ENCODE measurements at regions not wholly inside any gene's neighbourhood (a gene's known extent, or its start where the extent isn't known, plus 50 kb on each side); places are given as distances from the start of the nearest gene placed in this dataset.

- no peaks in the 10 kb centered on the region for H3K36me3 Mint-ChIP-seq
- ChIA-PET POLR2A (ENCODE audit: partially characterized antibody) (no interaction called here), CTCF (ENCODE audit: partially characterized antibody) (interaction anchor here (1.6 kb wide), 1 partner anchor 259 kb away, joined by 4 read pairs; no protein-coding TSS in a partner anchor)
- peaks cover 0 to 3% of the 10 kb centered on the region in 2 donors for H3K27me3 Mint-ChIP-seq
- H3K27ac ChIP-seq (ENCODE audit: low read depth, low read length) = no peak overlapping the region
- no peaks in the 10 kb centered on the region for H3K36me3 ChIP-seq (ENCODE audit: insufficient read depth, low read length)
- no peaks in the 10 kb centered on the region for H3K27me3 ChIP-seq (ENCODE audit: insufficient read depth, low read length)
- H3K27ac Mint-ChIP-seq = no peak overlapping the region
- H3K9me3 ChIP-seq (ENCODE audit: control insufficient read depth in 1 of 2, low read length in 2 of 2) = no peaks in the 10 kb centered on the region
- no peak overlapping the region for H3K4me3 ChIP-seq (ENCODE audit: low read length in 2 of 2)
- H3K4me1 Mint-ChIP-seq = peaks cover 6 to 10% (median 7%) of the 10 kb centered on the region in 4 donors
- H3K4me1 ChIP-seq (ENCODE audit: insufficient read depth, low read length) = peaks cover 7% of the 10 kb centered on the region
- intact Hi-C loops (cut with micrococcal nuclease) = no loop called here
- DNase-seq = no peak
- no peak overlapping the region for H3K4me3 Mint-ChIP-seq
- peaks cover 0 to 4% (median 0%) of the 10 kb centered on the region in 8 donors for H3K9me3 Mint-ChIP-seq
Observed at GRCh38 chr10:47053081-47053798, 142.0 kb downstream of the PTPN20 start.

- Histone ChIP-seq H3K9me3 (ENCODE audit: control insufficient read depth in 1 of 2, low read length in 2 of 2) (no peaks in the 10 kb centered on the region), H3K4me1 (ENCODE audit: insufficient read depth, low read length) (no peaks in the 10 kb centered on the region), H3K27me3 (ENCODE audit: insufficient read depth, low read length) (no peaks in the 10 kb centered on the region), H3K4me3 (ENCODE audit: low read length in 2 of 2) (no peak overlapping the region), H3K36me3 (ENCODE audit: insufficient read depth, low read length) (no peaks in the 10 kb centered on the region), H3K27ac (ENCODE audit: low read depth, low read length) (no peak overlapping the region)
- H3K9me3 Mint-ChIP-seq = peaks cover 0 to 4% (median 0%) of the 10 kb centered on the region in 8 donors
- H3K4me3 Mint-ChIP-seq = no peak overlapping the region
- CTCF ChIA-PET (ENCODE audit: partially characterized antibody) = no interaction called here
- H3K27ac Mint-ChIP-seq = no peak overlapping the region
- no peaks in the 10 kb centered on the region for H3K4me1 Mint-ChIP-seq
- intact Hi-C loops (cut with micrococcal nuclease) = no loop called here
- POLR2A ChIA-PET (ENCODE audit: partially characterized antibody) = no interaction called here
- H3K36me3 Mint-ChIP-seq = no peaks in the 10 kb centered on the region
- H3K27me3 Mint-ChIP-seq = peaks cover 0 to 8% of the 10 kb centered on the region in 2 donors
- DNase-seq = no peak
Observed at GRCh38 chr10:47054974-47055373, 143.7 kb downstream of the PTPN20 start.

DNA sequence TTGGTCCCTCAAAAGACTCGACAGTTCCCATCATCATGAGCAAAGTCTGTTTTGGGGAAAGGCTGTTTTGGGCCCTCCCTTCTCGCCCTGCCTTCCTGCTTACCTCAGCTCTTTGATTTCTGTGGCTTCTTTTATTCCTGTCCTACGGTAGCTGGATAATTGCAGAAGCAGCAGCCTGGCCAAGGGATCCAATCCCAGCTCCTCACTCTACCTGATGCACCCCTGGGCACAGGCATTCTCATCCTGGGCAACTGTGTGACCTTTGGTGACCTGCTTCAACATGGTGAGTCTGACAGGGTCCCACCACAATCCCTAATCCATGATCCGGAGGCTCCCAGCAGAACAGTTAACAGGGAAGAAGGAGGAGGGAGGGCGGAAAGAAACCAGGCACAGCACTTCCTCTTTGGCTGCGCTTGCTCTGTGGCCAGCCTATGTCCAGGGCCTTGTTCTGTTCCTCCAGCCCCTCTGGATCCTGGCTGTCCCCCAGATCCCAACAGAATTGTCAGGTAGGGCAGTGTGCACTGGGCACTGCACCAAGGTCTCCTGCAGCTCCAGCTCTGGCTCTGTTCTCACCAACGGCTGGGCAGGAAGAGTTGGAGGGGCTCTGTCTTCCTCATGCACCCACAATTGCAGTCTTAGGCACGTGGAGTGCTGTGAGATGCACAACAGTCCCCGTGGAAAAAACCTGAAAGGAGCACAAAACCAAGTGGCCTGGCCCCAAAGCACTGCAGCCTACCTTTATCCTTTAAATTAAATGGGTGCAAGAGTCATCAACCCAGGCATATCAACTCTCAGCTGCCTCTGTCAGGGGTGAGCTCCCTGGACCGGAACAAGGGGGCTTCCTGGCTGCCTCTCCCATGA, 144.4 kb downstream of the PTPN20 start:
- Histone ChIP-seq H3K9me3 (ENCODE audit: control insufficient read depth in 1 of 2, low read length in 2 of 2) (no peaks in the 10 kb centered on the region), H3K27me3 (ENCODE audit: insufficient read depth, low read length) (no peaks in the 10 kb centered on the region), H3K27ac (ENCODE audit: low read depth, low read length) (no peak overlapping the region), H3K4me3 (ENCODE audit: low read length in 2 of 2) (no peak overlapping the region), H3K36me3 (ENCODE audit: insufficient read depth, low read length) (no peaks in the 10 kb centered on the region), H3K4me1 (ENCODE audit: insufficient read depth, low read length) (no peaks in the 10 kb centered on the region)
- Mint-ChIP-seq H3K27me3 (peaks cover 0 to 8% of the 10 kb centered on the region in 2 donors), H3K9me3 (peaks cover 0 to 4% (median 0%) of the 10 kb centered on the region in 8 donors), H3K4me1 (no peaks in the 10 kb centered on the region), H3K36me3 (no peaks in the 10 kb centered on the region), H3K27ac (no peak overlapping the region), H3K4me3 (no peak overlapping the region)
- DNase-seq = no peak
- CTCF ChIA-PET (ENCODE audit: partially characterized antibody) = no interaction called here
- intact Hi-C loops (cut with micrococcal nuclease) = no loop called here
- POLR2A ChIA-PET (ENCODE audit: partially characterized antibody) = no interaction called here

DNA sequence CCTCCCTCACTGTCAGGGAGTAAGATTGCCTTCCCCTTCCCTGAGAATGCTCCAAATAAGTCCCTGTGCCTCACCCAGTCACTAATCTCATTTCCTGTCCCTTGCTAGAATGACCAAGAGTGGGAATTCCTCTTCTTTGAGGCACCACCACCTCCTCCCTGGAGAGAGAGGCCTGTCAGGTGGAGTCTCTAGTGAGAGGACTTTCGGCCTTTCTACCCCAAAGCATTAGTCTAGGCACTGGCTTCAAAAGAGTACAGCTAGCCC, 145.0 kb downstream of the PTPN20 start:
- no peaks in the 10 kb centered on the region for H3K27me3 ChIP-seq (ENCODE audit: insufficient read depth, low read length)
- CTCF ChIA-PET (ENCODE audit: partially characterized antibody) = no interaction called here
- no peak overlapping the region for H3K27ac Mint-ChIP-seq
- H3K9me3 ChIP-seq (ENCODE audit: control insufficient read depth in 1 of 2, low read length in 2 of 2) = no peaks in the 10 kb centered on the region
- peaks cover 0 to 8% of the 10 kb centered on the region in 2 donors for H3K27me3 Mint-ChIP-seq
- H3K27ac ChIP-seq (ENCODE audit: low read depth, low read length) = no peak overlapping the region
- H3K9me3 Mint-ChIP-seq = peaks cover 0 to 4% (median 0%) of the 10 kb centered on the region in 8 donors
- H3K4me3 Mint-ChIP-seq = no peak overlapping the region
- POLR2A ChIA-PET (ENCODE audit: partially characterized antibody) = no interaction called here
- DNase-seq = no peak
- intact Hi-C loops (cut with micrococcal nuclease) = no loop called here
- H3K36me3 Mint-ChIP-seq = no peaks in the 10 kb centered on the region
- H3K4me3 ChIP-seq (ENCODE audit: low read length in 2 of 2) = no peak overlapping the region
- no peaks in the 10 kb centered on the region for H3K4me1 Mint-ChIP-seq
- no peaks in the 10 kb centered on the region for H3K4me1 ChIP-seq (ENCODE audit: insufficient read depth, low read length)
- no peaks in the 10 kb centered on the region for H3K36me3 ChIP-seq (ENCODE audit: insufficient read depth, low read length)

DNA sequence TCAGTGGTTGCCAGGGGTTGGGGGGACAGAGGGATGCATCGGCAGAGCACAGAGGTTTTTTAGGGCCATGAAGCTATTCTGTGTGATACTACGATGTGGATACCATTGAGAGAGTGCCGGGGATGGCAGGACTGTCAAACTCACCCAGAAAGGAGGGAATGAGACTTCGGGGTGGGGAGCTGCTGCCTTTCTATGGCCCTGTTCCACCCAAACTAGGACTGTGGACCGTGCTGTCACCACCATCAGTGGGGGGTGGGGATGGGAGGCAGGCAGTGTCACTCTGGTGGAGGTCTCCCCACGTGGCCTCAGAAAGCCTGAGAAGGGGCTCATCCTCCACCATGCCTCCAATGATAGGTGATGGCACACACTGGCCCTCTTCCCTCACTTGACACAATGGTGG, 146.2 kb downstream of the PTPN20 start:
- intact Hi-C loops (cut with micrococcal nuclease) = no loop called here
- CTCF ChIA-PET (ENCODE audit: partially characterized antibody) = no interaction called here
- Mint-ChIP-seq H3K4me1 (no peaks in the 10 kb centered on the region), H3K36me3 (no peaks in the 10 kb centered on the region), H3K4me3 (no peak overlapping the region), H3K27me3 (peaks cover 0 to 8% of the 10 kb centered on the region in 2 donors), H3K9me3 (peaks cover 0 to 4% (median 0%) of the 10 kb centered on the region in 8 donors), H3K27ac (no peak overlapping the region)
- POLR2A ChIA-PET (ENCODE audit: partially characterized antibody) = no interaction called here
- Histone ChIP-seq H3K27ac (ENCODE audit: low read depth, low read length) (no peak overlapping the region), H3K9me3 (ENCODE audit: control insufficient read depth in 1 of 2, low read length in 2 of 2) (no peaks in the 10 kb centered on the region), H3K36me3 (ENCODE audit: insufficient read depth, low read length) (no peaks in the 10 kb centered on the region), H3K27me3 (ENCODE audit: insufficient read depth, low read length) (no peaks in the 10 kb centered on the region), H3K4me1 (ENCODE audit: insufficient read depth, low read length) (no peaks in the 10 kb centered on the region), H3K4me3 (ENCODE audit: low read length in 2 of 2) (no peak overlapping the region)
- DNase-seq = no peak

GRCh38 chr10:47058032-47058702, 146.9 kb downstream of the PTPN20 start:
- ChIA-PET POLR2A (ENCODE audit: partially characterized antibody) (no interaction called here), CTCF (ENCODE audit: partially characterized antibody) (no interaction called here)
- peaks cover 0 to 1% (median 0%) of the 10 kb centered on the region in 4 donors for H3K4me1 Mint-ChIP-seq
- intact Hi-C loops (cut with micrococcal nuclease) = no loop called here
- H3K9me3 Mint-ChIP-seq = peaks cover 0 to 4% (median 0%) of the 10 kb centered on the region in 8 donors
- no peak overlapping the region for H3K27ac Mint-ChIP-seq
- no peaks in the 10 kb centered on the region for H3K36me3 Mint-ChIP-seq
- Histone ChIP-seq H3K9me3 (ENCODE audit: control insufficient read depth in 1 of 2, low read length in 2 of 2) (no peaks in the 10 kb centered on the region), H3K27ac (ENCODE audit: low read depth, low read length) (no peak overlapping the region), H3K27me3 (ENCODE audit: insufficient read depth, low read length) (no peaks in the 10 kb centered on the region), H3K4me1 (ENCODE audit: insufficient read depth, low read length) (no peaks in the 10 kb centered on the region), H3K4me3 (ENCODE audit: low read length in 2 of 2) (no peak overlapping the region), H3K36me3 (ENCODE audit: insufficient read depth, low read length) (no peaks in the 10 kb centered on the region)
- peaks cover 0 to 8% of the 10 kb centered on the region in 2 donors for H3K27me3 Mint-ChIP-seq
- no peak overlapping the region for H3K4me3 Mint-ChIP-seq
- DNase-seq = no peak

DNA sequence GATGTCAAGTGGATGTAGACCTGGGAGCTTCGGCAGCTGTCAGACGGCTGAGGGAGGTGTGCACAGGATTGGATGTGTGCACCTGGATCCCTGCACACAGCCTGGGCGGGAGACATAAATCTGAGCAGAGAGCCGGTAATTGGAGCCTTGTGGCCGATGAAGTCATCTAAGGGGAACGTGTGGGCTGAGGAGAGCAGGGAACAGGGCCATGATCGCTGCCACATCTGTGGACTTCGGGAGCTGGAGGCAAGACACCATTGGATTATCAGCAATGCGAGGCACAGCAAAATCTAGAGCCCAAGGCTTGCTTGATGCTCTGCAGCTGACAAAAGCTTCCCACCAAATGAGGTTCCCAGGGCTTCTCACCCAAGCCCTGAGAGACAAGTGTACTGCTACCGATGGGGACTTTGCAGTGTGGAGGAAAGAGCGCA, 147.7 kb downstream of the PTPN20 start:
- H3K27me3 ChIP-seq (ENCODE audit: insufficient read depth, low read length) = no peaks in the 10 kb centered on the region
- no peaks in the 10 kb centered on the region for H3K9me3 ChIP-seq (ENCODE audit: control insufficient read depth in 1 of 2, low read length in 2 of 2)
- Mint-ChIP-seq H3K27me3 (peaks cover 0 to 8% of the 10 kb centered on the region in 2 donors), H3K27ac (no peak overlapping the region), H3K36me3 (no peaks in the 10 kb centered on the region), H3K9me3 (peaks cover 0 to 4% (median 0%) of the 10 kb centered on the region in 8 donors), H3K4me1 (peaks cover 0 to 2% (median 0%) of the 10 kb centered on the region in 4 donors), H3K4me3 (no peak overlapping the region)
- no peak for DNase-seq
- no peaks in the 10 kb centered on the region for H3K4me1 ChIP-seq (ENCODE audit: insufficient read depth, low read length)
- H3K4me3 ChIP-seq (ENCODE audit: low read length in 2 of 2) = no peak overlapping the region
- ChIA-PET CTCF (ENCODE audit: partially characterized antibody) (interaction anchor here (0.7 to 2.9 kb wide), 3 partner anchors 11 to 253 kb away, joined by 3 to 11 read pairs (median 4); no protein-coding TSS in a partner anchor), POLR2A (ENCODE audit: partially characterized antibody) (no interaction called here)
- no peaks in the 10 kb centered on the region for H3K36me3 ChIP-seq (ENCODE audit: insufficient read depth, low read length)
- no peak overlapping the region for H3K27ac ChIP-seq (ENCODE audit: low read depth, low read length)
- intact Hi-C loops (cut with micrococcal nuclease) = no loop called here

Data from CD4-positive, alpha-beta memory T cell (primary cell).